Tibial nerve (tissue), 4 donors: ENCODE measurements at regions not wholly inside any gene's neighbourhood (a gene's known extent, or its start where the extent isn't known, plus 50 kb on each side); places are given as distances from the start of the nearest gene placed in this dataset.

Experiments
- DNase-seq, 2 donors: peaks; one replicate each; pipeline ENCODE4 v3.0.0-alpha.2; 2019; ENCODE audit warnings: low spot score in 2 of 2
- H3K27ac ChIP-seq, 4 donors: fragments of 200-600 bp; sonication (generic) in 3 of 4; one replicate each; pipeline ENCODE4 v1.5.1; 2017 to 2019; ENCODE audit warnings: mild to moderate bottlenecking in 1 of 4
- H3K27me3 ChIP-seq, 2 donors: fragments of 200-600 bp; sonication (generic) in 1 of 2; one replicate each; pipeline versions ENCODE4 v1.5.1 to v1.6.0; 2017 to 2019
- H3K36me3 ChIP-seq, 3 donors: fragments of 200-600 bp; sonication (generic); one replicate each; pipeline ENCODE4 v1.5.1; 2018 to 2019
- H3K4me1 ChIP-seq, 4 donors: fragments of 200-600 bp; sonication (generic) in 3 of 4; one replicate each; pipeline ENCODE4 v1.5.1; 2017 to 2019
- H3K4me3 ChIP-seq, 4 donors: fragments of 200-600 bp; sonication (generic) in 3 of 4; one replicate each; pipeline ENCODE4 v1.5.1; 2017 to 2019; ENCODE audit warnings: mild to moderate bottlenecking in 1 of 4, moderate library complexity in 1 of 4
- H3K9me3 ChIP-seq, 4 donors: fragments of 200-600 bp; sonication (generic) in 3 of 4; one replicate each; pipeline ENCODE4 v1.5.1; 2017 to 2019
- EP300 ChIP-seq, 2 donors: sonication (generic); formaldehyde crosslinking; IDR thresholded peaks; one replicate each; pipeline ENCODE4 v1.6.1; 2017; ENCODE audit warnings: antibody characterized with exemption in 2 of 2, mild to moderate bottlenecking in 1 of 2
- POLR2A ChIP-seq, 2 donors: fragments of 450-650 bp; IDR thresholded peaks; one replicate each; pipeline ENCODE4 v1.6.1; 2017; ENCODE audit warnings: antibody characterized with exemption in 2 of 2, mild to moderate bottlenecking in 2 of 2, moderate library complexity in 2 of 2
- WGBS, 2 donors: methylation state at CpG; one replicate each; pipeline ENCODE4 v1.1.5; 2018; 5-methylcytosine and 5-hydroxymethylcytosine counted together
- TF ChIP-seq, protein P1 (sequence below), 5 experiments: fragments of 200-600 bp in 3 of 5; fragments of 450-650 bp in 2 of 5; sonication (generic) in 3 of 5; IDR thresholded peaks; one replicate each; pipeline ENCODE4 v1.5.1; 2016 to 2019; ENCODE audit warnings: antibody characterized with exemption in 5 of 5, mild to moderate bottlenecking in 3 of 5, moderate library complexity in 2 of 5

DNA sequence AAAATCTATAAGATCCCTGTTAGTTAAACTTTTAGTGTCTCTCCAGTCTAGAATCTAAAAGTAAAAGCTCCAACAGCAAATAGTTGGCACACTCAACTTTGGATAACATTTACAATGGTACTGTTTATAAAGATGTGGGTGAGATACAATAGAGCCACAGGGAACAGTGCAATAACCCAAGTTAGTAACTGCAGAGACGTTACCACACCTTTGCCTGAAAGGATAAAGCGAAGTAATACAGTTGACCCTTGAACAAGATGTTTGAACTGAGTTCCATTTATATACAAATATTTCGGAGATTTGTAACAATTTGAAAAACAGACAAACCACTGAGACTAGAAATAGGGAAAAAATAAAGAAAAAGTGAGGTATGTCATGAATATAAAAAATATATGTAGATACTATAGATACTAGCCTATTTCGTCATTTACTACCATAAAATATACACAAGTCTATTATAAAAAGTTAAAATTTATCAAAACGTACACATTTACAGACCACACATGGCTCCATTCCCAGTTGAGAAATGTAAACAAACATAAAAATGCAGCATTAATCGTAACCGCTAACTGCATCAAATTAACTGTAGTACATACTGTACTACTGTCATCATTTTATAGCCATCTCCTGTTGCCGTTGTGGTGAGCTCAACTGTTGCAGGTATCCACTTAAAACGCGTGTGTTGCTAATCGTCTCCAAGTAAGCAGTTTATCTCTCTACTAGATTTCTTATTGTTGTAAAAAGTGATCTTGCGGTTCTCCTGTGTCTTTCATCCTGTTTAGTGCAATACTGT, 56.5 kb upstream of the HIF1A start:
- no peak overlapping the region for H3K4me3 ChIP-seq
- WGBS, 2 donors: 80 to 84% methylated on average over 12 of the region's 12 CpGs
- DNase-seq: no peak
- H3K9me3 ChIP-seq: no peaks in the 10 kb centered on the region
- no peaks in the 10 kb centered on the region for H3K36me3 ChIP-seq
- no peaks in the 10 kb centered on the region for H3K4me1 ChIP-seq
- no peaks in the 10 kb centered on the region for H3K27me3 ChIP-seq
- H3K27ac ChIP-seq: no peak overlapping the region
- TF ChIP-seq EP300 (IDR thresholded peaks at IDR 0.05) (no peak), POLR2A (IDR thresholded peaks at IDR 0.05) (no peak)
- TF ChIP-seq, protein P1, sequence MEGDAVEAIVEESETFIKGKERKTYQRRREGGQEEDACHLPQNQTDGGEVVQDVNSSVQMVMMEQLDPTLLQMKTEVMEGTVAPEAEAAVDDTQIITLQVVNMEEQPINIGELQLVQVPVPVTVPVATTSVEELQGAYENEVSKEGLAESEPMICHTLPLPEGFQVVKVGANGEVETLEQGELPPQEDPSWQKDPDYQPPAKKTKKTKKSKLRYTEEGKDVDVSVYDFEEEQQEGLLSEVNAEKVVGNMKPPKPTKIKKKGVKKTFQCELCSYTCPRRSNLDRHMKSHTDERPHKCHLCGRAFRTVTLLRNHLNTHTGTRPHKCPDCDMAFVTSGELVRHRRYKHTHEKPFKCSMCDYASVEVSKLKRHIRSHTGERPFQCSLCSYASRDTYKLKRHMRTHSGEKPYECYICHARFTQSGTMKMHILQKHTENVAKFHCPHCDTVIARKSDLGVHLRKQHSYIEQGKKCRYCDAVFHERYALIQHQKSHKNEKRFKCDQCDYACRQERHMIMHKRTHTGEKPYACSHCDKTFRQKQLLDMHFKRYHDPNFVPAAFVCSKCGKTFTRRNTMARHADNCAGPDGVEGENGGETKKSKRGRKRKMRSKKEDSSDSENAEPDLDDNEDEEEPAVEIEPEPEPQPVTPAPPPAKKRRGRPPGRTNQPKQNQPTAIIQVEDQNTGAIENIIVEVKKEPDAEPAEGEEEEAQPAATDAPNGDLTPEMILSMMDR (IDR thresholded peaks at IDR 0.05): no peak

DNA sequence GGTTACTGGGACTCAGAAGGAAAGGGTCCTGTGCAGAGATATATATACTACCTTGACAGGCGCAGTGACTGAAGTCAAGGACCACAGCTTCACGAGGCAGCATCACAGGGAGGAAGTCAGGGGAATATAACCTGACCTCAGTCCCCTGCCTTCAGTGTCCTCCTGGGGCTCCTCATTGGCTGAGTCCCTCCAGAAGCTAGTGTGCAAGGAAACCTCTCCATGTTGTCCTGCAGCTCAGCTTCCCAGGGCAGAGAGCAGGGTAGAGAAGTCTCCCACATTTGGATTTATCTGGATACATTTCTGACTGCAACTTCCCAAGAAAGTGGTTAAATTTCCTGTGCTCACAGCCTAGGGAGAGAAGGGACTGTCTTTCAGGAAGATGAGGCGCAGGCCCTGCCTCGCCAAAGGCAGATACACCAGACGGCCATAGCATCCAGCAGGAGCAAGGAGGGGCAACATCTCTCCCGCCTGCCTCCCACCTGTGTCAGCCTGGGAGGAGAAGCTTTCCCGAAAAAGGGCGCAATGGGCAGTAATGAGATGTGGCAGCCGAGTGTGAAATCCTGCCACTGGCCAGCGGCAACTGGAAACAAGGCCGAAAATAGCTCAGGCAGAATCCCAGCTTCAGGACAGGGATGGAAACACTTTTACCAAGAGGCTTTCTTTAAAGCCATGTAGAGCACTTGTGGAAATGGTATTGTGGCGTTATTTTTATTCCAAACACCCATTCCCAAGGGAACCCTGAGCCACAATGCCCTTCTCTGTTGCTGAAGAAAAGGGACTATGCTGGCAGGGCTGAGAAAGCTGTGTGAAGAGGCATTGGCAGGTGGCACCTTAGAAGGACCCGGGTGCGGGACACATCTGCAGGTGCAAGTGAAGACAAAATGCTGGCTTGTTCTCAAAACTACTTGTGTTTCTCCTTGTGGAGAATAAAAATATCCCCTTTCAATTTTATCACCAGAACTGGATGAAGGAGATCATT, 54.9 kb upstream of the HIF1A start:
- TF ChIP-seq, protein P1 (IDR thresholded peaks at IDR 0.05): no peak
- TF ChIP-seq EP300 (IDR thresholded peaks at IDR 0.05) (no peak), POLR2A (IDR thresholded peaks at IDR 0.05) (no peak)
- no peaks in the 10 kb centered on the region for H3K4me1 ChIP-seq
- no peak overlapping the region for H3K4me3 ChIP-seq
- no peak for DNase-seq
- H3K27me3 ChIP-seq: no peaks in the 10 kb centered on the region
- no peaks in the 10 kb centered on the region for H3K9me3 ChIP-seq
- WGBS, 2 donors: 79 to 80% methylated on average over 14 of the region's 14 CpGs
- no peaks in the 10 kb centered on the region for H3K36me3 ChIP-seq
- no peak overlapping the region for H3K27ac ChIP-seq

- H3K36me3 ChIP-seq: no peaks in the 10 kb centered on the region
- H3K27me3 ChIP-seq: no peaks in the 10 kb centered on the region
- TF ChIP-seq POLR2A (IDR thresholded peaks at IDR 0.05) (no peak), EP300 (IDR thresholded peaks at IDR 0.05) (no peak)
- TF ChIP-seq, protein P1 (IDR thresholded peaks at IDR 0.05): no peak
- WGBS, 2 donors: 58 to 67% methylated on average over 6 of the region's 6 CpGs
- no peak overlapping the region for H3K27ac ChIP-seq
- H3K4me3 ChIP-seq: no peak overlapping the region
- no peak for DNase-seq
- no peaks in the 10 kb centered on the region for H3K4me1 ChIP-seq
- no peaks in the 10 kb centered on the region for H3K9me3 ChIP-seq
Observed at GRCh38 chr14:61641914-61642613, 53.2 kb upstream of the HIF1A start.

- Histone ChIP-seq H3K36me3 (no peaks in the 10 kb centered on the region), H3K27ac (no peak overlapping the region), H3K4me3 (no peak overlapping the region), H3K9me3 (no peaks in the 10 kb centered on the region), H3K4me1 (no peaks in the 10 kb centered on the region), H3K27me3 (no peaks in the 10 kb centered on the region)
- no peak for DNase-seq
- TF ChIP-seq POLR2A (IDR thresholded peaks at IDR 0.05): no peak
- TF ChIP-seq, protein P1 (IDR thresholded peaks at IDR 0.05): no peak
- TF ChIP-seq EP300 (IDR thresholded peaks at IDR 0.05): no peak
- 81 to 89% methylated on average over 4 of the region's 4 CpGs for WGBS, 2 donors
Observed at GRCh38 chr14:61642614-61642982, 52.7 kb upstream of the HIF1A start.
